ENCODE measurements at regions not wholly inside any gene's neighbourhood (a gene's known extent, or its start where the extent isn't known, plus 50 kb on each side); places are given as distances from the start of the nearest gene placed in this dataset.

- TF ChIP-seq CTCF (IDR thresholded peaks at IDR 0.05): no peak
- TF ChIP-seq POLR2A (IDR thresholded peaks at IDR 0.05): no peak
- no peak for TF ChIP-seq EP300 (IDR thresholded peaks at IDR 0.05; ENCODE audit: low read depth)
- no peak for TF ChIP-seq POLR2AphosphoS5 (IDR thresholded peaks at IDR 0.05)
Observed at GRCh38 chr1:235014756-235015155, 113.9 kb downstream of the TOMM20 start.

Data from transverse colon (tissue), 4 donors.